Neural progenitor cell (in vitro differentiated cells): ENCODE measurements at regions not wholly inside any gene's neighbourhood (a gene's known extent, or its start where the extent isn't known, plus 50 kb on each side); places are given as distances from the start of the nearest gene placed in this dataset.
A peak's percentile ranks its signal among the peaks of the same experiment; 100 is the strongest.

Experiments
- DNase-seq: peaks from one replicate; pipeline ENCODE4 v3.0.0-alpha.2; 2016; ENCODE audit warnings: low spot score
- H2AFZ ChIP-seq: fragments of 200-600 bp; sonication (generic); replicated peaks from 2 replicates; pipeline ENCODE4 v1.6.1; 2016; ENCODE audit warnings: antibody characterized with exemption
- H3F3A ChIP-seq: fragments of 200-600 bp; sonication (generic); 2 replicates; pipeline ENCODE4 v1.6.1; 2016; ENCODE audit warnings: antibody characterized with exemption, low read depth
- H3K27ac ChIP-seq: fragments of 200-600 bp; sonication (generic); 2 replicates; pipeline ENCODE4 v1.5.1; 2016; ENCODE audit warnings: mild to moderate bottlenecking
- H3K27me3 ChIP-seq: fragments of 200-600 bp; sonication (generic); 2 replicates; pipeline ENCODE4 v1.6.1; 2016; ENCODE audit warnings: mild to moderate bottlenecking, moderate library complexity
- H3K36me3 ChIP-seq: fragments of 200-600 bp; sonication (generic); 2 replicates; pipeline ENCODE4 v1.5.1; 2016
- H3K4me1 ChIP-seq: fragments of 200-600 bp; sonication (generic); 2 replicates; pipeline ENCODE4 v1.6.1; 2016; ENCODE audit warnings: mixed run types
- H3K4me2 ChIP-seq: fragments of 200-600 bp; sonication (generic); 2 replicates; pipeline ENCODE4 v1.6.1; 2016
- H3K4me3 ChIP-seq: fragments of 200-600 bp; sonication (generic); 2 replicates; pipeline ENCODE4 v1.5.1; 2016
- H3K79me2 ChIP-seq: fragments of 200-600 bp; sonication (generic); 2 replicates; pipeline ENCODE4 v1.6.1; 2016; ENCODE audit warnings: low read depth
- H3K9ac ChIP-seq: fragments of 200-600 bp; sonication (generic); 2 replicates; pipeline ENCODE4 v1.6.1; 2016
- H3K9me3 ChIP-seq: fragments of 200-600 bp; sonication (generic); 2 replicates; pipeline ENCODE4 v1.5.1; 2016; ENCODE audit warnings: low read depth
- H4K20me1 ChIP-seq: fragments of 200-600 bp; sonication (generic); 2 replicates; pipeline ENCODE4 v1.6.1; 2016; ENCODE audit warnings: low read depth
- H3K27ac Mint-ChIP-seq: 3 replicates; pipeline ENCODE4 v1.8.0; 2021; ENCODE audit warnings: mixed read lengths
- H3K27me3 Mint-ChIP-seq: 2 replicates; pipeline ENCODE4 v1.8.0; 2022; ENCODE audit warnings: low read depth, mild to moderate bottlenecking, inconsistent platforms, moderate library complexity, mixed read lengths; ENCODE audit not compliant: insufficient read depth
- H3K36me3 Mint-ChIP-seq: 3 replicates; pipeline ENCODE4 v1.8.0; 2021; ENCODE audit warnings: mixed read lengths
- H3K4me1 Mint-ChIP-seq: 3 replicates; pipeline ENCODE4 v1.8.0; 2021; ENCODE audit warnings: mixed read lengths
- H3K4me3 Mint-ChIP-seq: 3 replicates; pipeline ENCODE4 v1.8.0; 2021; ENCODE audit warnings: mild to moderate bottlenecking, moderate library complexity, mixed read lengths
- H3K9me3 Mint-ChIP-seq: 3 replicates; pipeline ENCODE4 v1.8.0; 2020; ENCODE audit warnings: mixed read lengths
- EZH2 ChIP-seq: fragments of 200-600 bp; sonication (generic); IDR thresholded peaks from 2 replicates; pipeline ENCODE4 v1.6.1; 2017; ENCODE audit warnings: antibody characterized with exemption, mild to moderate bottlenecking, moderate library complexity
- EZH2phosphoT487 ChIP-seq: fragments of 200-600 bp; sonication (generic); IDR thresholded peaks from 2 replicates; pipeline ENCODE4 v1.6.1; 2017; ENCODE audit warnings: antibody characterized with exemption
- TF ChIP-seq, protein P1 (sequence below): fragments of 200-600 bp; sonication (generic); IDR thresholded peaks from 2 replicates; pipeline ENCODE4 v1.5.1; 2017; ENCODE audit warnings: antibody characterized with exemption, mild to moderate bottlenecking

DNA sequence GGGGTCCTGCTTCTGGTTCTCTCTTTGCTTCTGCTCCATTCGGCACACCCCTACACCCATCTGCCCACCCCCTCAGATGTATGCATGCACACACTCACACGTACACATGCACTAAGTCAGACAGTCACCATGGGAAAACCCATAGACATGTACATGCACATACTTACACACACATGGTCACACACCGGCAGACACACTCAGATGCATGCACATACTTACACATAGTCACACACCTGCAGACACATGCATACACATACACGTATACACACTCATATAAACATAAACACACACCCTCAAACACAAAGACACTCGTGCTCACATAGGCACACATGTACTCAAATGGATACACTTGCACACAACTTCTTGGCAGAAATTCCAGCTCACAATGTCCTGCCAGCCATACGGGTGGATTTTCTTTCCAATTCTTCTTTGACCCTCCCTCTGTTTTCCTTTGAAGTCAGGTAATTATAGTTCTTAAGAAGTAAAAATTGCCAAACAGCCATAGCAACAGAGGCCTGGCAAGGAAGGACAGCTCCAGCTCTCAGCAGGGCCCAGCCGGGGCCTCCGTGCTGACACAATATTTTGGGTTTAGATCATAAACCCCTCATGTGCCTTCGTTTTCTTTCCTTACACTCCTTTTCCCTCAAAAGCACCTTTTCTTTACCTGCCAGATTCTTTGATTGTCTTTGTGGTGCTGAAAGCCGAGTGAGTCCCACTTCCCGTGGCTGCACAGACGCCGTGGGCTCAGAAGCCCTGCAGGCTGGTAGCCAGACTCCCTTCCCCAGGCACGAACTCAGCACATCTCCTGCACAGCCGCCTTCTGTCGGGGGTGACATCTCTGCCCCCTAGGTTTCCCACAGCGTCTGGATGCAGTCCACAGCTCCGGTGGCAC is 195.7 kb downstream of the ARL4C start:
- Histone ChIP-seq H3K4me3 (no peak overlapping the region), H3K9ac (no peak overlapping the region), H3K79me2 (no peaks in the 10 kb centered on the region), H3K27ac (no peak overlapping the region), H3K27me3 (no peaks in the 10 kb centered on the region), H2AFZ (peak overlapping the region; percentile 52), H3F3A (peaks cover 21% of the 10 kb centered on the region), H4K20me1 (no peaks in the 10 kb centered on the region), H3K9me3 (no peaks in the 10 kb centered on the region), H3K4me2 (no peak overlapping the region), H3K4me1 (peaks cover 24% of the 10 kb centered on the region), H3K36me3 (no peaks in the 10 kb centered on the region)
- Mint-ChIP-seq H3K4me3 (peak overlapping the region; percentile 19), H3K27ac (peak overlapping the region; percentile 64), H3K9me3 (no peaks in the 10 kb centered on the region), H3K27me3 (peaks cover 4% of the 10 kb centered on the region), H3K36me3 (no peaks in the 10 kb centered on the region), H3K4me1 (peaks cover 61% of the 10 kb centered on the region)
- TF ChIP-seq EZH2phosphoT487 (no peak), EZH2 (no peak)
- TF ChIP-seq, protein P1, sequence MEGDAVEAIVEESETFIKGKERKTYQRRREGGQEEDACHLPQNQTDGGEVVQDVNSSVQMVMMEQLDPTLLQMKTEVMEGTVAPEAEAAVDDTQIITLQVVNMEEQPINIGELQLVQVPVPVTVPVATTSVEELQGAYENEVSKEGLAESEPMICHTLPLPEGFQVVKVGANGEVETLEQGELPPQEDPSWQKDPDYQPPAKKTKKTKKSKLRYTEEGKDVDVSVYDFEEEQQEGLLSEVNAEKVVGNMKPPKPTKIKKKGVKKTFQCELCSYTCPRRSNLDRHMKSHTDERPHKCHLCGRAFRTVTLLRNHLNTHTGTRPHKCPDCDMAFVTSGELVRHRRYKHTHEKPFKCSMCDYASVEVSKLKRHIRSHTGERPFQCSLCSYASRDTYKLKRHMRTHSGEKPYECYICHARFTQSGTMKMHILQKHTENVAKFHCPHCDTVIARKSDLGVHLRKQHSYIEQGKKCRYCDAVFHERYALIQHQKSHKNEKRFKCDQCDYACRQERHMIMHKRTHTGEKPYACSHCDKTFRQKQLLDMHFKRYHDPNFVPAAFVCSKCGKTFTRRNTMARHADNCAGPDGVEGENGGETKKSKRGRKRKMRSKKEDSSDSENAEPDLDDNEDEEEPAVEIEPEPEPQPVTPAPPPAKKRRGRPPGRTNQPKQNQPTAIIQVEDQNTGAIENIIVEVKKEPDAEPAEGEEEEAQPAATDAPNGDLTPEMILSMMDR = no peak
- no peak for DNase-seq

DNA sequence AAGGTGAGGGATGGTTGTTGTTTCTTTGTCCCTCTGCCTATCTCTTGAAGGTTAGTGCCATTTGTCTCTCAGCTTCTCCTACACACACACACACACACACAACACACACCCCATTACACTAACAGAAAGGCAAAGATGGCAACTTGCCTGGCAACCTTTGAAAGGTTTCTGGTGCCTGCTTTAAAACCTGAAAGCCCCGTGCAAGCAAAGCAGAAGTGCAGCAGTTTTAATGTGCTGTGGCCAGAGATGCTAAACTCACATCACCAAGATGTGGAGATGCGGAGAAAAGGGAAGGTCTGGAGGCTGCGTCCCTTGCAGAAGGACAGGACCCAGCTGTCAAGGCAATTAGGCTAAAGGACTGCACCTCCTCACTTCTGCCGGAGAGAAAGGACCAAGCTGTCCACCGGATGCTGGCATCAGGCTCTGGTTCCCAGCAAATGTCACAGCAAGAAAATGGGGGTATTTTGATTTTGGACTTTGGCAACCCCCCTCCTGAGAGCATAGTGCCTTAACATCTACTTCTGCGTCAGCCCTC is 196.4 kb downstream of the ARL4C start:
- H3F3A ChIP-seq = peaks cover 15% of the 10 kb centered on the region
- Mint-ChIP-seq H3K9me3 (no peaks in the 10 kb centered on the region), H3K4me1 (peaks cover 54% of the 10 kb centered on the region), H3K4me3 (no peak overlapping the region), H3K36me3 (no peaks in the 10 kb centered on the region), H3K27me3 (peaks cover 7% of the 10 kb centered on the region), H3K27ac (peak overlapping the region; percentile 18)
- no peak for DNase-seq
- no peak overlapping the region for H3K27ac ChIP-seq
- no peak overlapping the region for H3K4me3 ChIP-seq
- H3K79me2 ChIP-seq = no peaks in the 10 kb centered on the region
- peaks cover 17% of the 10 kb centered on the region for H3K4me1 ChIP-seq
- no peaks in the 10 kb centered on the region for H3K9me3 ChIP-seq
- H3K9ac ChIP-seq = no peak overlapping the region
- no peaks in the 10 kb centered on the region for H3K36me3 ChIP-seq
- no peaks in the 10 kb centered on the region for H4K20me1 ChIP-seq
- H2AFZ ChIP-seq = peak overlapping the region; percentile 58
- TF ChIP-seq, protein P1 = no peak
- no peak for TF ChIP-seq EZH2
- TF ChIP-seq EZH2phosphoT487 = no peak
- no peak overlapping the region for H3K4me2 ChIP-seq
- H3K27me3 ChIP-seq = no peaks in the 10 kb centered on the region

DNA sequence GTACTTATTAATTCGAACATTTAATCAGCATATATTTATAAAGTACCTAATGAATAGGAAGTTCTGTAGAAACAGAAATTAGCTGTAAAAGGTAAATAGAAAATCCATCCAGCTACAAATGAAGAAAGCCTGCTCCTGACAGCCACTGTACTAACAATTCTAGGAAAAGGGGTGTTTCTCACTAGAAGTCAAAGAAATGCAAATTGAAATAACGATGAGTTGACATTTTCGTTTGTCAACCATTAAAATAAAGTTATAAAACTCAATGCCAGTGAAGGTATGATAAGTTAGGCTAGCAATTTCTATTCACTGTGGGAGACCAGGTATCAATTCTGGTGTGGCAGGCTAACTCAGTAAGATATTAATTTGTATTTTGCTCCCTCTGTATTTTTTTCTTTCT is 198.0 kb downstream of the ARL4C start:
- peaks cover 2% of the 10 kb centered on the region for H3F3A ChIP-seq
- Mint-ChIP-seq H3K27ac (no peak overlapping the region), H3K27me3 (peaks cover 7% of the 10 kb centered on the region)

More for the DNA sequence above, 198.0 kb downstream of the ARL4C start:
- no peak overlapping the region for H3K4me3 ChIP-seq
- Mint-ChIP-seq H3K4me3 (no peak overlapping the region), H3K36me3 (no peaks in the 10 kb centered on the region), H3K4me1 (peaks cover 45% of the 10 kb centered on the region), H3K9me3 (no peaks in the 10 kb centered on the region)
- no peaks in the 10 kb centered on the region for H3K79me2 ChIP-seq
- no peaks in the 10 kb centered on the region for H3K27me3 ChIP-seq
- H3K36me3 ChIP-seq = no peaks in the 10 kb centered on the region
- H3K9ac ChIP-seq = no peak overlapping the region
- no peaks in the 10 kb centered on the region for H4K20me1 ChIP-seq
- H2AFZ ChIP-seq = peak overlapping the region; percentile 30
- H3K27ac ChIP-seq = no peak overlapping the region
- H3K9me3 ChIP-seq = no peaks in the 10 kb centered on the region
- DNase-seq = no peak
- peaks cover 8% of the 10 kb centered on the region for H3K4me1 ChIP-seq
- TF ChIP-seq, protein P1 = no peak
- TF ChIP-seq EZH2 = no peak
- no peak for TF ChIP-seq EZH2phosphoT487
- H3K4me2 ChIP-seq = no peak overlapping the region
